ENCODE measurements at regions not wholly inside any gene's neighbourhood (a gene's known extent, or its start where the extent isn't known, plus 50 kb on each side); places are given as distances from the start of the nearest gene placed in this dataset.

GRCh38 chr6:78435671-78436070 is 431.7 kb upstream of the IRAK1BP1 start:
- no peaks in the 10 kb centered on the region for H3K9me3 ChIP-seq
- no peak overlapping the region for H3K4me2 ChIP-seq
- H3K27ac ChIP-seq (ENCODE audit: low read depth in 2 of 2, low read length in 1 of 2) = no peak overlapping the region
- no peaks in the 10 kb centered on the region for H3K36me3 ChIP-seq (replicated peaks in 1 of 2; ENCODE audit: control insufficient read depth in 1 of 2, insufficient read depth in 2 of 2, low read length in 1 of 2)
- CTCF ChIA-PET = no interaction called here
- no peaks in the 10 kb centered on the region for H3K27me3 ChIP-seq (ENCODE audit: insufficient read depth)
- no peaks in the 10 kb centered on the region for H3F3A ChIP-seq (replicated peaks; ENCODE audit: insufficient read depth)
- H3K9ac ChIP-seq = no peak overlapping the region
- WGBS (ENCODE audit: low lambda C conversion rate) = 83% methylated on average over 2 of the region's 2 CpGs
- H2AFZ ChIP-seq (ENCODE audit: low read depth) = no peak overlapping the region
- H4K20me1 ChIP-seq (ENCODE audit: insufficient read depth) = no peaks in the 10 kb centered on the region
- POLR2A ChIA-PET = no interaction called here
- H3K4me1 ChIP-seq (ENCODE audit: control insufficient read depth in 1 of 2, insufficient read depth in 2 of 2, low read depth in 1 of 2, low read length in 1 of 2) = no peaks in the 10 kb centered on the region; a peak in 1 of 4 replicates
- H3K9me2 ChIP-seq = no peaks in the 10 kb centered on the region
- TF ChIP-seq CHD2 (IDR thresholded peaks at IDR 0.05; ENCODE audit: low read length, partially characterized antibody) = no peak
- TF ChIP-seq YY1 (IDR thresholded peaks at IDR 0.05; ENCODE audit: low read depth) = no peak
- TF ChIP-seq PBX3 (IDR thresholded peaks at IDR 0.05) = no peak
- no peak for TF ChIP-seq FOXM1 (IDR thresholded peaks at IDR 0.05; ENCODE audit: low read depth)
- no peak for TF ChIP-seq GABPA (IDR thresholded peaks at IDR 0.05; ENCODE audit: low read depth)
- no peak for TF ChIP-seq FOSL2 (IDR thresholded peaks at IDR 0.05; ENCODE audit: borderline replicate concordance, low read depth)
- TF ChIP-seq TEAD4 (IDR thresholded peaks at IDR 0.05; ENCODE audit: borderline replicate concordance, insufficient read depth) = no peak
- no peak for TF ChIP-seq TAF1 (IDR thresholded peaks at IDR 0.05; ENCODE audit: borderline replicate concordance, low read depth, low read length)
- TF ChIP-seq USF2 (IDR thresholded peaks at IDR 0.05; ENCODE audit: borderline replicate concordance, low read depth, low read length) = no peak
- DNase-seq = no peak
- H3K79me2 ChIP-seq (ENCODE audit: insufficient read depth) = no peaks in the 10 kb centered on the region
- H3K4me3 ChIP-seq (ENCODE audit: low read depth in 2 of 2, low read length in 1 of 2) = no peak overlapping the region

- Histone ChIP-seq H2AFZ (ENCODE audit: low read depth) (no peak overlapping the region), H3F3A (replicated peaks; ENCODE audit: insufficient read depth) (no peaks in the 10 kb centered on the region), H3K27ac (ENCODE audit: low read depth in 2 of 2, low read length in 1 of 2) (no peak overlapping the region), H3K9ac (no peak overlapping the region), H3K27me3 (ENCODE audit: insufficient read depth) (no peaks in the 10 kb centered on the region), H4K20me1 (ENCODE audit: insufficient read depth) (no peaks in the 10 kb centered on the region), H3K36me3 (replicated peaks in 1 of 2; ENCODE audit: control insufficient read depth in 1 of 2, insufficient read depth in 2 of 2, low read length in 1 of 2) (no peaks in the 10 kb centered on the region), H3K4me2 (no peak overlapping the region), H3K9me3 (no peaks in the 10 kb centered on the region), H3K9me2 (no peaks in the 10 kb centered on the region), H3K79me2 (ENCODE audit: insufficient read depth) (no peaks in the 10 kb centered on the region), H3K4me3 (ENCODE audit: low read depth in 2 of 2, low read length in 1 of 2) (no peak overlapping the region), H3K4me1 (ENCODE audit: control insufficient read depth in 1 of 2, insufficient read depth in 2 of 2, low read depth in 1 of 2, low read length in 1 of 2) (no peaks in the 10 kb centered on the region; a peak in 1 of 4 replicates)
- POLR2A ChIA-PET = no interaction called here
- TF ChIP-seq, protein P1, sequence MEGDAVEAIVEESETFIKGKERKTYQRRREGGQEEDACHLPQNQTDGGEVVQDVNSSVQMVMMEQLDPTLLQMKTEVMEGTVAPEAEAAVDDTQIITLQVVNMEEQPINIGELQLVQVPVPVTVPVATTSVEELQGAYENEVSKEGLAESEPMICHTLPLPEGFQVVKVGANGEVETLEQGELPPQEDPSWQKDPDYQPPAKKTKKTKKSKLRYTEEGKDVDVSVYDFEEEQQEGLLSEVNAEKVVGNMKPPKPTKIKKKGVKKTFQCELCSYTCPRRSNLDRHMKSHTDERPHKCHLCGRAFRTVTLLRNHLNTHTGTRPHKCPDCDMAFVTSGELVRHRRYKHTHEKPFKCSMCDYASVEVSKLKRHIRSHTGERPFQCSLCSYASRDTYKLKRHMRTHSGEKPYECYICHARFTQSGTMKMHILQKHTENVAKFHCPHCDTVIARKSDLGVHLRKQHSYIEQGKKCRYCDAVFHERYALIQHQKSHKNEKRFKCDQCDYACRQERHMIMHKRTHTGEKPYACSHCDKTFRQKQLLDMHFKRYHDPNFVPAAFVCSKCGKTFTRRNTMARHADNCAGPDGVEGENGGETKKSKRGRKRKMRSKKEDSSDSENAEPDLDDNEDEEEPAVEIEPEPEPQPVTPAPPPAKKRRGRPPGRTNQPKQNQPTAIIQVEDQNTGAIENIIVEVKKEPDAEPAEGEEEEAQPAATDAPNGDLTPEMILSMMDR (IDR thresholded peaks at IDR 0.05) = peak; percentile 54
- peak; percentile 36 for TF ChIP-seq SMC3 (IDR thresholded peaks at IDR 0.05; ENCODE audit: low read depth, low read length)
- no peak for TF ChIP-seq FOXJ3 (CRISPR knock-in tag; IDR thresholded peaks at IDR 0.05)
- peak; percentile 43 for TF ChIP-seq RAD21 (IDR thresholded peaks at IDR 0.05; ENCODE audit: low read length)
- TF ChIP-seq EP300 (IDR thresholded peaks at IDR 0.05; ENCODE audit: borderline replicate concordance in 1 of 2, low read depth in 1 of 2, low read length in 1 of 2) = no peak
- TF ChIP-seq, protein P2, sequence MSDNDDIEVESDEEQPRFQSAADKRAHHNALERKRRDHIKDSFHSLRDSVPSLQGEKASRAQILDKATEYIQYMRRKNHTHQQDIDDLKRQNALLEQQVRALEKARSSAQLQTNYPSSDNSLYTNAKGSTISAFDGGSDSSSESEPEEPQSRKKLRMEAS (IDR thresholded peaks at IDR 0.05; ENCODE audit: low read depth) = no peak
- TF ChIP-seq FOXM1 (IDR thresholded peaks at IDR 0.05; ENCODE audit: low read depth) = no peak
- TF ChIP-seq USF2 (IDR thresholded peaks at IDR 0.05; ENCODE audit: borderline replicate concordance, low read depth, low read length) = no peak
- CTCF ChIA-PET = no interaction called here
- no peak for DNase-seq
These were observed 431.0 kb upstream of the IRAK1BP1 start for GRCh38 chr6:78436335-78436734.
